ENCODE measurements at regions not wholly inside any gene's neighbourhood (a gene's known extent, or its start where the extent isn't known, plus 50 kb on each side); places are given as distances from the start of the nearest gene placed in this dataset.
"Not testable (repeated sequence)": the region's sequence is repeated elsewhere in the genome, so short reads cannot be mapped to it uniquely, and the experiment has no call there.

DNA sequence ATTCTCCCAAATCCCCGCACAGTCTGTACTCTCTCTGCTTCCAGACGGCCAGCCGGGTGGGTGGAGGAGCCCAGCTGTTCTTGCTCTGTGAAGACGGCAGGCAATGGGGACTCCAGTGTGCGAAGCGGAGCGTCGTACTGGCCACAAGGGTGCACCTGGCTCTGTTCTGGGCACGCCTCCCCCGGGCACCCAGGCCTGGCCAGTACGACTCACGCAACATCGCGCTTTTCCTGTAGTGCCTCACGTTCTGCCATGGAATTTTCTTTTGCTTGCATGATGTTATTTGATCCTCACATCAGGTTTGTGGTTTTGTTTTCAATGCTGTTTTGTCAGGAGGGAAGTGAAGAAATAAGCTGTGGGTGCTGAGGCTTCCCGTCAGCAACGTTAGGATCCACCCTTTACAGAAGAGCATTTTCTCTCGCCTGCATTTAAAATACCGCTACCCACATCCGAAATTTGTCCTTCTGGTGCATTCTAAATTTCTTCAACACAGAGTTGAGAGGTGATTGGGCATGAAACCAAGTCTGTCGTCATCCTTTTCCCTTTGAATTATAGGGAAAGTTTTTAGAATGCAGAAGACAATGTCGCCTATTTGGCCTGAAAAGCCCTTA is 311.7 kb downstream of the TRIM36 start (continued):
- TF ChIP-seq, protein P1, sequence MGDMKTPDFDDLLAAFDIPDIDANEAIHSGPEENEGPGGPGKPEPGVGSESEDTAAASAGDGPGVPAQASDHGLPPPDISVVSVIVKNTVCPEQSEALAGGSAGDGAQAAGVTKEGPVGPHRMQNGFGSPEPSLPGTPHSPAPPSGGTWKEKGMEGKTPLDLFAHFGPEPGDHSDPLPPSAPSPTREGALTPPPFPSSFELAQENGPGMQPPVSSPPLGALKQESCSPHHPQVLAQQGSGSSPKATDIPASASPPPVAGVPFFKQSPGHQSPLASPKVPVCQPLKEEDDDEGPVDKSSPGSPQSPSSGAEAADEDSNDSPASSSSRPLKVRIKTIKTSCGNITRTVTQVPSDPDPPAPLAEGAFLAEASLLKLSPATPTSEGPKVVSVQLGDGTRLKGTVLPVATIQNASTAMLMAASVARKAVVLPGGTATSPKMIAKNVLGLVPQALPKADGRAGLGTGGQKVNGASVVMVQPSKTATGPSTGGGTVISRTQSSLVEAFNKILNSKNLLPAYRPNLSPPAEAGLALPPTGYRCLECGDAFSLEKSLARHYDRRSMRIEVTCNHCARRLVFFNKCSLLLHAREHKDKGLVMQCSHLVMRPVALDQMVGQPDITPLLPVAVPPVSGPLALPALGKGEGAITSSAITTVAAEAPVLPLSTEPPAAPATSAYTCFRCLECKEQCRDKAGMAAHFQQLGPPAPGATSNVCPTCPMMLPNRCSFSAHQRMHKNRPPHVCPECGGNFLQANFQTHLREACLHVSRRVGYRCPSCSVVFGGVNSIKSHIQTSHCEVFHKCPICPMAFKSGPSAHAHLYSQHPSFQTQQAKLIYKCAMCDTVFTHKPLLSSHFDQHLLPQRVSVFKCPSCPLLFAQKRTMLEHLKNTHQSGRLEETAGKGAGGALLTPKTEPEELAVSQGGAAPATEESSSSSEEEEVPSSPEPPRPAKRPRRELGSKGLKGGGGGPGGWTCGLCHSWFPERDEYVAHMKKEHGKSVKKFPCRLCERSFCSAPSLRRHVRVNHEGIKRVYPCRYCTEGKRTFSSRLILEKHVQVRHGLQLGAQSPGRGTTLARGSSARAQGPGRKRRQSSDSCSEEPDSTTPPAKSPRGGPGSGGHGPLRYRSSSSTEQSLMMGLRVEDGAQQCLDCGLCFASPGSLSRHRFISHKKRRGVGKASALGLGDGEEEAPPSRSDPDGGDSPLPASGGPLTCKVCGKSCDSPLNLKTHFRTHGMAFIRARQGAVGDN (IDR thresholded peaks at IDR 0.05), result no peak

DNA sequence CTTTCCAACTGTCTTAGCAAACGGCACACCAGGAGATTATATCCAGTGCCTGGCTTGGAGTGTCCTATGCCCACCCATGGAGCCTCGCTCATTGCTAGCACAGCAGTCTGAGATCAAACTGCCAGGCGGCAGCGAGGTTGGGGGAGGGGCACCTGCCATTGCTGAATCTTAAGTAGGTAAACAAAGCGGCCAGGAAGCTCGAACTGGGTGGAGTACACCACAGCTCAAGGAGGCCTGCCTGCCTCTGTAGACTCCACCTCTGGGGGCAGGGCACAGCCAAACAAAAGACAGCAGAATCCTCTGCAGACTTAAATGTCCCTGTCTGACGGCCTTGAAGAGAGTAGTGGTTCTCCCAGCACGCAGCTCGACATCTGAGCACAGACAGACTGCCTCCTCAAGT is 325.0 kb downstream of the TRIM36 start:
- BruUV-seq (replicated peaks); RAD21 ChIA-PET (ENCODE audit: unreplicated experiment); CTCF ChIA-PET; SMC1A ChIA-PET (ENCODE audit: uncharacterized antibody, unreplicated experiment); H3K27me3 ChIP-seq (replicated peaks in 1 of 2; ENCODE audit: control insufficient read depth in 2 of 2, insufficient read depth in 2 of 2, low read length in 1 of 2); H2AFZ ChIP-seq (ENCODE audit: control insufficient read depth, low read depth, low read length); DNase-seq (ENCODE audit: low read depth, low spot score); H3K36me3 ChIP-seq (ENCODE audit: control insufficient read depth in 2 of 2, insufficient read depth in 2 of 2, low read length in 1 of 2); POLR2A ChIA-PET; ATAC-seq; H4K20me1 ChIP-seq (ENCODE audit: control insufficient read depth, insufficient read depth); H3K4me3 ChIP-seq; H3K4me2 ChIP-seq (ENCODE audit: control insufficient read depth, insufficient read depth); FAIRE-seq; H3K9ac ChIP-seq (ENCODE audit: control insufficient read depth, insufficient read depth, low read length); intact Hi-C loops (cut with micrococcal nuclease; ENCODE audit: unreplicated experiment); H3K79me2 ChIP-seq (ENCODE audit: control insufficient read depth, insufficient read depth, low read length); H3K9me3 ChIP-seq (replicated peaks; ENCODE audit: control insufficient read depth, insufficient read depth, low read length); in situ Hi-C loops (cut with MboI); H3K4me1 ChIP-seq (ENCODE audit: control insufficient read depth, insufficient read depth, low read length); H3K27ac ChIP-seq (ENCODE audit: control insufficient read depth, insufficient read depth): not testable (repeated sequence)
- 33% methylated on average over 8 of the region's 9 CpGs for WGBS (ENCODE audit: insufficient coverage, insufficient replicate concordance, low lambda C conversion rate, missing lambda C conversion rate)
